ENCODE measurements at regions not wholly inside any gene's neighbourhood (a gene's known extent, or its start where the extent isn't known, plus 50 kb on each side); places are given as distances from the start of the nearest gene placed in this dataset.

GRCh38 chr18:65943268-65943667 is 192.5 kb downstream of the CDH7 start:
- TF ChIP-seq MAX (IDR thresholded peaks at IDR 0.05) (no peak), NANOG (IDR thresholded peaks at IDR 0.05; ENCODE audit: insufficient read depth, low read depth, low read length, poor library complexity, severe bottlenecking) (no peak), POLR2AphosphoS5 (IDR thresholded peaks at IDR 0.05; ENCODE audit: low read depth, low read length) (no peak)
